GM19043 (cell line): ENCODE measurements at regions not wholly inside any gene's neighbourhood (a gene's known extent, or its start where the extent isn't known, plus 50 kb on each side); places are given as distances from the start of the nearest gene placed in this dataset.

Source experiments
- ATAC-seq: cut with Tn5 transposase; IDR thresholded peaks from one replicate; pipeline ENCODE4 v1.9.1; 2021; ENCODE audit warnings: low read depth; ENCODE audit not compliant: unreplicated experiment

- no peak for ATAC-seq
Observed at GRCh38 chr6:2542101-2542857, 208.4 kb downstream of the MYLK4 start.

GRCh38 chr6:2536451-2536850 lies 214.3 kb downstream of the MYLK4 start:
- ATAC-seq: no peak

- no peak for ATAC-seq
Observed at GRCh38 chr6:2535506-2535905, 215.2 kb downstream of the MYLK4 start.

GRCh38 chr6:2534406-2535042 lies 216.2 kb downstream of the MYLK4 start:
- ATAC-seq: no peak

GRCh38 chr6:2531426-2532215 lies 219.1 kb downstream of the MYLK4 start:
- ATAC-seq: no peak

GRCh38 chr6:2529211-2529719 lies 221.5 kb downstream of the MYLK4 start:
- ATAC-seq: no peak

GRCh38 chr6:2528156-2528555 lies 222.6 kb downstream of the MYLK4 start:
- ATAC-seq: no peak

- ATAC-seq: no peak
Observed at GRCh38 chr6:2526766-2527165, 224.0 kb downstream of the MYLK4 start.

- ATAC-seq: no peak
Observed at GRCh38 chr6:2524090-2524489, 226.6 kb downstream of the MYLK4 start.

- ATAC-seq: no peak
Observed at GRCh38 chr6:2523061-2523460, 227.7 kb downstream of the MYLK4 start.

- ATAC-seq: no peak
Observed at GRCh38 chr6:2522521-2522920, 228.2 kb downstream of the MYLK4 start.

GRCh38 chr6:2517855-2518473 lies 232.8 kb downstream of the MYLK4 start:
- ATAC-seq: no peak

GRCh38 chr6:2517401-2517800 lies 233.3 kb downstream of the MYLK4 start:
- no peak for ATAC-seq

- ATAC-seq: no peak
Observed at GRCh38 chr6:2516059-2516458, 234.7 kb downstream of the MYLK4 start.

- no peak for ATAC-seq
Observed at GRCh38 chr6:2514965-2515543, 235.7 kb downstream of the MYLK4 start.

GRCh38 chr6:2512802-2513201 lies 237.9 kb downstream of the MYLK4 start:
- ATAC-seq: no peak

- ATAC-seq: no peak
Observed at GRCh38 chr6:2510316-2510715, 240.4 kb downstream of the MYLK4 start.

- ATAC-seq: no peak
Observed at GRCh38 chr6:2509711-2510110, 241.0 kb downstream of the MYLK4 start.

- ATAC-seq: no peak
Observed at GRCh38 chr6:2508071-2508470, 242.7 kb downstream of the MYLK4 start.

GRCh38 chr6:2507521-2508037 lies 243.1 kb downstream of the MYLK4 start:
- ATAC-seq: no peak
